B cell (primary cell): ENCODE measurements at regions not wholly inside any gene's neighbourhood (a gene's known extent, or its start where the extent isn't known, plus 50 kb on each side); places are given as distances from the start of the nearest gene placed in this dataset.

Experiments used
- ATAC-seq: fragments of 200-7000 bp; cut with Tn5 transposase; one replicate; pipeline ENCODE4 v1.10.0; 2021; ENCODE audit warnings: low read depth, mild to moderate bottlenecking, moderate number of reproducible peaks, moderate library complexity
- CTCF ChIA-PET: fragments of 350-600 bp; sonication (Branson Sonifier 250); formaldehyde crosslinking; loops from one replicate; lab custom pipeline; 2021; ENCODE audit warnings: antibody characterized with exemption, inconsistent platforms; lab: Charles Lee
- POLR2A ChIA-PET: fragments of 350-600 bp; sonication (Branson Sonifier 250); formaldehyde crosslinking; loops from one replicate; lab custom pipeline; 2021; ENCODE audit warnings: antibody characterized with exemption; lab: Charles Lee
- DNase-seq: peaks from one replicate; pipeline ENCODE4 v3.0.0; 2013
- H2AFZ ChIP-seq: 2 replicates; pipeline ENCODE4 v1.6.1; 2012; ENCODE audit warnings: mild to moderate bottlenecking, low read depth, low read length; ENCODE audit not compliant: insufficient read depth, poor library complexity, severe bottlenecking
- H3K27ac ChIP-seq, 2 donors: 1 replicate in 1 of 2; 2 replicates in 1 of 2; pipeline ENCODE4 v1.5.1; 2012 to 2013; ENCODE audit warnings: low read length in 2 of 2, mild to moderate bottlenecking in 2 of 2, moderate library complexity in 1 of 2
- H3K27me3 ChIP-seq, 4 experiments: fragments of 200-600 bp in 1 of 4; sonication (generic) in 1 of 4; replicated peaks in 1 of 4; 1 replicate in 2 of 4; 2 replicates in 2 of 4; pipeline versions ENCODE4 v1.6.1 to v1.7.0; 2013 to 2016; ENCODE audit warnings: low read length in 3 of 4, mild to moderate bottlenecking in 2 of 4, mixed read lengths in 1 of 4, moderate library complexity in 1 of 4; ENCODE audit not compliant: insufficient read depth in 4 of 4, control insufficient read depth in 3 of 4; ENCODE audit errors: control extremely low read depth in 1 of 4
- H3K36me3 ChIP-seq, 2 experiments: replicated peaks in 1 of 2; 1 replicate in 1 of 2; 2 replicates in 1 of 2; pipeline versions ENCODE4 v1.6.1 to v1.7.1; 2013; ENCODE audit warnings: low read length in 1 of 2; ENCODE audit not compliant: insufficient read depth in 2 of 2, control insufficient read depth in 1 of 2; ENCODE audit errors: control extremely low read depth in 1 of 2, extremely low read depth in 1 of 2
- H3K4me1 ChIP-seq, 2 donors: fragments of 200-600 bp in 1 of 2; sonication (generic) in 1 of 2; 1 replicate in 1 of 2; 2 replicates in 1 of 2; pipeline versions ENCODE4 v1.5.1 to v1.6.1; 2013 to 2017; ENCODE audit warnings: low read length in 2 of 2; ENCODE audit not compliant: control insufficient read depth in 2 of 2, insufficient read depth in 2 of 2
- H3K4me2 ChIP-seq: replicated peaks from 2 replicates; pipeline ENCODE3; 2012; ENCODE audit warnings: mild to moderate bottlenecking, low read depth, low read length; ENCODE audit not compliant: poor library complexity, severe bottlenecking
- H3K4me3 ChIP-seq, 5 experiments: fragments of 200-600 bp in 1 of 5; sonication (generic) in 1 of 5; 1 replicate in 3 of 5; 2 replicates in 2 of 5; pipeline versions ENCODE4 v1.5.1 to v1.7.0; 2011 to 2016; ENCODE audit warnings: low read length in 4 of 5, mild to moderate bottlenecking in 4 of 5, low read depth in 2 of 5, control low read depth in 1 of 5, moderate library complexity in 1 of 5; ENCODE audit not compliant: insufficient read depth in 1 of 5; ENCODE audit errors: control extremely low read depth in 1 of 5, extremely low read depth in 1 of 5
- H3K79me2 ChIP-seq: fragments of 200-600 bp; sonication (generic); one replicate; pipeline ENCODE4 v1.6.0; 2016; ENCODE audit warnings: low read length; ENCODE audit not compliant: control insufficient read depth, insufficient read depth
- H3K9ac ChIP-seq: fragments of 200-600 bp; sonication (generic); 2 replicates; pipeline ENCODE4 v1.6.1; 2017; ENCODE audit warnings: mild to moderate bottlenecking, low read length, moderate library complexity
- H3K9me3 ChIP-seq, 3 donors: one replicate each; pipeline versions ENCODE4 v1.6.1 to v1.7.1; 2013; ENCODE audit warnings: low read length in 2 of 3; ENCODE audit not compliant: control insufficient read depth in 2 of 3, insufficient read depth in 1 of 3; ENCODE audit errors: control extremely low read depth in 1 of 3
- H4K20me1 ChIP-seq: 2 replicates; pipeline ENCODE4 v1.6.0; 2012; ENCODE audit warnings: mild to moderate bottlenecking, low read length; ENCODE audit not compliant: insufficient read depth, control insufficient read depth, poor library complexity, severe bottlenecking
- H3K27ac Mint-ChIP-seq: one replicate; pipeline ENCODE4 v1.8.0; 2021; ENCODE audit warnings: mixed read lengths
- H3K27me3 Mint-ChIP-seq: one replicate; pipeline ENCODE4 v1.8.0; 2021; ENCODE audit warnings: mixed read lengths
- H3K4me1 Mint-ChIP-seq: one replicate; pipeline ENCODE4 v1.8.0; 2021; ENCODE audit warnings: mixed read lengths
- H3K4me3 Mint-ChIP-seq: one replicate; pipeline ENCODE4 v1.8.0; 2021; ENCODE audit warnings: mixed read lengths
- H3K9me3 Mint-ChIP-seq: one replicate; pipeline ENCODE4 v1.8.0; 2022; ENCODE audit warnings: mixed read lengths; ENCODE audit not compliant: insufficient read depth
- EZH2 ChIP-seq: IDR thresholded peaks from 2 replicates; pipeline ENCODE4 v1.6.1; 2012; ENCODE audit warnings: borderline replicate concordance, low read depth, mild to moderate bottlenecking, moderate library complexity, low read length; ENCODE audit not compliant: insufficient read depth, poor library complexity, severe bottlenecking
- WGBS: methylation state at CpG from one replicate; pipeline ENCODE4 v1.1.5; 2013; ENCODE audit warnings: missing lambda C conversion rate; ENCODE audit not compliant: insufficient coverage; 5-methylcytosine and 5-hydroxymethylcytosine counted together
- intact Hi-C: fragments of 100-400 bp; cut with micrococcal nuclease; formaldehyde crosslinking; loops from one replicate; pipeline ENCODE4 v1.10.0; 2022
- TF ChIP-seq, protein P1 (sequence below): fragments of 200-600 bp; IDR thresholded peaks from one replicate; pipeline ENCODE4 v1.8.0; 2022; ENCODE audit warnings: antibody characterized with exemption, mild to moderate bottlenecking

DNA sequence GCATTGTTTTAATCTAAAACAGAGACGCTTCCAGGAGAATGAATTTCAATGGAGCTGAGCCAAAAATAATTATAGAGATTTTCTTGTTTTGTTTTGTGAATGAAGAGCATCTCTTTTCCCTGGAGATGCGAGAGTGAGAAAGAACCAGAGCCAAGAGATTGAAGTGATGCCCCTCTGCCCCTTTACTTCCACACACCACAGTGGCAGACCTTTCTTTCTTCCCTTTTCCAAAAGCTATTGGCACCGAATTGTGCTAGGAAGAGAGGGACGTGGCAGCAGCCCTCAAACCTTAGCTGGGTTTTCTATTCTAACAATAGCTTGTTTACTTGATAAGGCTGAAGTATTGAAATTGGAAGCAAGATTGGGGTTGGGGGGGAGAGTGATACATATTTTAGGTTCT, 133.0 kb upstream of the TMEM161B start:
- intact Hi-C loops: no loop called here

DNA sequence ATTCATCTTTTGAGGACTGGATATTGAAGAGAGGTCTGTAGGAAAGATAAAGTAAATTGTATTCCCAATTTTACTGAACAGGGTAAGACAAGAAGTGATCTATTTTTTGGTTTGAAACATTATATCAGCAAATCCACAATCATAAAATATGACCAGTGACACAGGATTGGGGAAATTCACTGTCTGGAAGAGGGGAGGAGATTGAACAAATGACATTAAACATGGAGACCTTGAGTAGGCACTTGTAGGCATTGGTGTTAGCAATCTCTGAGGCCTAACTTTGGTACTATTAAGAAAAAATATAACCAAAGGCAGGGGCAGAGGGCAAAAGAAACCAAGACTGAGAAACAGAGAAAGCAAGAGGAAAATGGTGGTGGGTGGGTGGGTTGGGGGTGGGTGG, 132.6 kb upstream of the TMEM161B start:
- H3K27ac Mint-ChIP-seq: no peak overlapping the region
- Histone ChIP-seq H3K27me3 (peaks cover 0 to 6% (median 0%) of the 10 kb centered on the region in 4 experiments), H2AFZ (no peak overlapping the region), H3K9ac (no peak overlapping the region), H3K9me3 (no peaks in the 10 kb centered on the region), H3K36me3 (no peaks in the 10 kb centered on the region), H3K4me2 (no peak overlapping the region), H3K4me3 (no peak overlapping the region), H3K27ac (no peak overlapping the region), H4K20me1 (no peaks in the 10 kb centered on the region), H3K4me1 (no peaks in the 10 kb centered on the region), H3K79me2 (no peaks in the 10 kb centered on the region)
- TF ChIP-seq, protein P1, sequence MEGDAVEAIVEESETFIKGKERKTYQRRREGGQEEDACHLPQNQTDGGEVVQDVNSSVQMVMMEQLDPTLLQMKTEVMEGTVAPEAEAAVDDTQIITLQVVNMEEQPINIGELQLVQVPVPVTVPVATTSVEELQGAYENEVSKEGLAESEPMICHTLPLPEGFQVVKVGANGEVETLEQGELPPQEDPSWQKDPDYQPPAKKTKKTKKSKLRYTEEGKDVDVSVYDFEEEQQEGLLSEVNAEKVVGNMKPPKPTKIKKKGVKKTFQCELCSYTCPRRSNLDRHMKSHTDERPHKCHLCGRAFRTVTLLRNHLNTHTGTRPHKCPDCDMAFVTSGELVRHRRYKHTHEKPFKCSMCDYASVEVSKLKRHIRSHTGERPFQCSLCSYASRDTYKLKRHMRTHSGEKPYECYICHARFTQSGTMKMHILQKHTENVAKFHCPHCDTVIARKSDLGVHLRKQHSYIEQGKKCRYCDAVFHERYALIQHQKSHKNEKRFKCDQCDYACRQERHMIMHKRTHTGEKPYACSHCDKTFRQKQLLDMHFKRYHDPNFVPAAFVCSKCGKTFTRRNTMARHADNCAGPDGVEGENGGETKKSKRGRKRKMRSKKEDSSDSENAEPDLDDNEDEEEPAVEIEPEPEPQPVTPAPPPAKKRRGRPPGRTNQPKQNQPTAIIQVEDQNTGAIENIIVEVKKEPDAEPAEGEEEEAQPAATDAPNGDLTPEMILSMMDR: no peak
- TF ChIP-seq EZH2: no peak
- intact Hi-C loops: no loop called here
- H3K9me3 Mint-ChIP-seq: no peaks in the 10 kb centered on the region
- ATAC-seq (no peak), DNase-seq (no peak)
- peaks cover 13% of the 10 kb centered on the region for H3K27me3 Mint-ChIP-seq
- ChIA-PET POLR2A (no interaction called here), CTCF (no interaction called here)
- no peak overlapping the region for H3K4me3 Mint-ChIP-seq
- H3K4me1 Mint-ChIP-seq: no peaks in the 10 kb centered on the region

More for the DNA sequence above, 133.0 kb upstream of the TMEM161B start:
- H3K9me3 ChIP-seq: no peaks in the 10 kb centered on the region
- no peaks in the 10 kb centered on the region for H4K20me1 ChIP-seq
- no peak for TF ChIP-seq EZH2
- TF ChIP-seq, protein P1: no peak
- peaks cover 8% of the 10 kb centered on the region for H3K27me3 Mint-ChIP-seq
- H3K27ac ChIP-seq: no peak overlapping the region
- POLR2A ChIA-PET: no interaction called here
- H3K4me1 Mint-ChIP-seq: no peaks in the 10 kb centered on the region
- H3K79me2 ChIP-seq: no peaks in the 10 kb centered on the region
- no peaks in the 10 kb centered on the region for H3K4me1 ChIP-seq
- H3K27ac Mint-ChIP-seq: no peak overlapping the region
- H3K4me3 ChIP-seq: no peak overlapping the region
- ATAC-seq: no peak
- H3K36me3 ChIP-seq: no peaks in the 10 kb centered on the region
- no peak overlapping the region for H3K9ac ChIP-seq
- peaks cover 0 to 6% (median 0%) of the 10 kb centered on the region in 4 experiments for H3K27me3 ChIP-seq
- no peak for DNase-seq
- H3K4me3 Mint-ChIP-seq: no peak overlapping the region
- WGBS: no CpG with 5 or more reads among the region's 4 CpGs
- H2AFZ ChIP-seq: no peak overlapping the region
- H3K4me2 ChIP-seq: no peak overlapping the region
- no peaks in the 10 kb centered on the region for H3K9me3 Mint-ChIP-seq
- CTCF ChIA-PET: no interaction called here
